Endothelial cell (in vitro differentiated cells): ENCODE measurements at regions not wholly inside any gene's neighbourhood (a gene's known extent, or its start where the extent isn't known, plus 50 kb on each side); places are given as distances from the start of the nearest gene placed in this dataset.

Experiments
- DNase-seq: peaks from one replicate; pipeline ENCODE4 v3.0.0; 2021; ENCODE audit warnings: low spot score
- H3K27ac Mint-ChIP-seq: one replicate; pipeline ENCODE4 v1.8.0; 2021; ENCODE audit warnings: mixed read lengths, inconsistent platforms; ENCODE audit not compliant: unreplicated experiment
- H3K27me3 Mint-ChIP-seq: one replicate; pipeline ENCODE4 v1.8.0; 2021; ENCODE audit warnings: mild to moderate bottlenecking, moderate library complexity, mixed read lengths, inconsistent platforms; ENCODE audit not compliant: unreplicated experiment
- H3K36me3 Mint-ChIP-seq: one replicate; pipeline ENCODE4 v1.8.0; 2021; ENCODE audit warnings: mild to moderate bottlenecking, low read depth, mixed read lengths, inconsistent platforms; ENCODE audit not compliant: unreplicated experiment
- H3K4me1 Mint-ChIP-seq: one replicate; pipeline ENCODE4 v1.8.0; 2021; ENCODE audit warnings: mild to moderate bottlenecking, mixed read lengths, inconsistent platforms; ENCODE audit not compliant: unreplicated experiment
- H3K4me3 Mint-ChIP-seq: one replicate; pipeline ENCODE4 v1.8.0; 2021; ENCODE audit warnings: mild to moderate bottlenecking, mixed read lengths, inconsistent platforms; ENCODE audit not compliant: unreplicated experiment
- H3K9me3 Mint-ChIP-seq: one replicate; pipeline ENCODE4 v1.8.0; 2021; ENCODE audit warnings: mixed read lengths, inconsistent platforms; ENCODE audit not compliant: unreplicated experiment
- CTCF ChIP-seq: fragments of 200-600 bp; sonication (generic); IDR thresholded peaks from one replicate; pipeline ENCODE4 v1.5.0; 2021; ENCODE audit warnings: antibody characterized with exemption; ENCODE audit not compliant: unreplicated experiment

DNA sequence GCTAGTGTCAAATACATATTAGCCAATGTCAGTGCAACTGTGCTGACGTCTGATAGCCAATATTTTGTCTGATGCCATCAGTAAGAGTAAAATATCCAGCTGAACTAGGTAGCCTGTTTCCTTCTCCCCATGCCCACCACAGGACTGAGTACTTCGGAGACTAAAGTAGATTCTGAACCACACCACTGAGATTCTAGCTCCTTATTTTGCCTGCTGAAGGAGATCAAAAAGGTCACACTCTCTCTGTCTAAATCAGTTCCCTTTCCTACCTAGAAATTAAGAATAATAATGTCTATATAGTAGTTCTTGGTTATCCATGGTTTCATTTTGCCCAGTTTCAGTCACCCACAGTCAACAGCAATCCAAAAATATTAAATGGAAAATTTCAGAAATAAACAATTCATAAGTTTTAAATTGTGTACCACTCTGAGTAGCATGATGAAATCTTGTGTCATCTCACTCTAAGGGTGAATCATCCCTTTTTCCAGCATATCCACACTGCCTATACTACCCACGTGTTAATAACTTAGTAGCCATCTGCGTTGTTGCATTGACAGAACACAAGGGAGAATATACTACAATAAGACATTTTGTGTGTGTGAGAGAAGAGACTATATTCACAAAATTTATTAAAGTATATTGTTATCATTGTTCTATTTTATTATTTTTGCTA lies 1043.3 kb upstream of the PIK3C3 start:
- Mint-ChIP-seq H3K36me3 (no peaks in the 10 kb centered on the region), H3K9me3 (no peaks in the 10 kb centered on the region), H3K27ac (no peak overlapping the region), H3K4me3 (no peak overlapping the region), H3K27me3 (no peaks in the 10 kb centered on the region), H3K4me1 (no peaks in the 10 kb centered on the region)
- TF ChIP-seq CTCF = no peak
- no peak for DNase-seq

- Mint-ChIP-seq H3K36me3 (no peaks in the 10 kb centered on the region), H3K9me3 (no peaks in the 10 kb centered on the region), H3K4me1 (no peaks in the 10 kb centered on the region), H3K27ac (no peak overlapping the region), H3K27me3 (no peaks in the 10 kb centered on the region), H3K4me3 (no peak overlapping the region)
- TF ChIP-seq CTCF = no peak
- no peak for DNase-seq
Measured at GRCh38 chr18:40911041-40911440, 1044.0 kb upstream of the PIK3C3 start.

- peaks cover 1% of the 10 kb centered on the region for H3K4me1 Mint-ChIP-seq
- no peak overlapping the region for H3K27ac Mint-ChIP-seq
- no peaks in the 10 kb centered on the region for H3K36me3 Mint-ChIP-seq
- DNase-seq = no peak
- TF ChIP-seq CTCF = no peak
- no peaks in the 10 kb centered on the region for H3K27me3 Mint-ChIP-seq
- no peaks in the 10 kb centered on the region for H3K9me3 Mint-ChIP-seq
- H3K4me3 Mint-ChIP-seq = no peak overlapping the region
Measured at GRCh38 chr18:40907842-40908241, 1047.2 kb upstream of the PIK3C3 start.

- Mint-ChIP-seq H3K27me3 (no peaks in the 10 kb centered on the region), H3K9me3 (no peaks in the 10 kb centered on the region), H3K4me1 (peaks cover 6% of the 10 kb centered on the region), H3K36me3 (no peaks in the 10 kb centered on the region), H3K27ac (no peak overlapping the region), H3K4me3 (no peak overlapping the region)
- TF ChIP-seq CTCF = no peak
- DNase-seq = no peak
Measured at GRCh38 chr18:40904295-40904694, 1050.7 kb upstream of the PIK3C3 start.

DNA sequence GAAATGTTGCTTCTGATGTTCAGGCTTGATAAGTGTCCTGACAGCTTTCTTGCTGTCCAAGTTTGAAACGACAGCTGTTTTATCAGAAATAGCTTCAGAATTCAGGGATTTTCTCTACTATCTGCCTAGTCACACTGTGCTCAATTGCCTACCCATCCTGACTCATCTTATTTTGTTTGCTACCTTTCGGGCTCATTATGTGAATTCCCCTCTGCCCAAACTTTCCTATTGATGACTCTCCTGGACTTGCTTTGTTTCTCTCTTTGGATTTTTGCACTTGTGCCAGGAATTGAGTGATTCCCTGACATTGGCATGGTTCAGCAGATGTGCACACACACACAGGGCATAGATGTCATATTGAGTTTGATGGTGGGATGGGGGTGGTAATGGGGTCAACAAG lies 1052.6 kb upstream of the PIK3C3 start:
- H3K9me3 Mint-ChIP-seq = no peaks in the 10 kb centered on the region
- no peak for DNase-seq
- no peaks in the 10 kb centered on the region for H3K27me3 Mint-ChIP-seq
- no peak overlapping the region for H3K27ac Mint-ChIP-seq
- no peaks in the 10 kb centered on the region for H3K36me3 Mint-ChIP-seq
- TF ChIP-seq CTCF = no peak
- peaks cover 6% of the 10 kb centered on the region for H3K4me1 Mint-ChIP-seq
- H3K4me3 Mint-ChIP-seq = no peak overlapping the region
